Activated T-cell treated with anti-CD3 and anti-CD28 coated beads, Interleukin-2, amount 50 U/mL, for 48 hours (primary cell): ENCODE measurements at regions not wholly inside any gene's neighbourhood (a gene's known extent, or its start where the extent isn't known, plus 50 kb on each side); places are given as distances from the start of the nearest gene placed in this dataset.

ENCODE experiments used
- DNase-seq, 2 experiments: peaks; one replicate each; pipeline ENCODE4 v3.0.0-alpha.2; 2020

DNA sequence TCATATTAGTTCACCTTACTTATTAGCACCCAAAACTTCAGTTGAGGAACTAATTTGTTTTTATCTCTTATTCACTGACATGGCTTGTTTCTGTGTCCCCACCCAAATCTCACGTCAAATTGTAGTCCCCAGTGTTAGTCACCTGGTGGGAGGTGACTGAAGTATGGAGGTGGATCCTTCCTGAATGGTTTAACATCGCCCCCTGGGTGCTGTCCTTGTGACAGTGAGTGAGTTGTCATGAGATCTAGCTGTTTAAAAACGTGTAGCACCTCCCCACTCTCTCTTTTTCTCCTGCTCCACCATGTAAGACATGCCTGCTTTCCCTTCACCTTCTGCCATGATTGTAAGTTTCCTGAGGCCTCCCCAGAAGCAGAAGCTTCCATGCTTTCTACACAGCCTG, 75.0 kb upstream of the HECTD2 start:
- peak in 1 of 2 experiments; percentile 20 for DNase-seq

DNA sequence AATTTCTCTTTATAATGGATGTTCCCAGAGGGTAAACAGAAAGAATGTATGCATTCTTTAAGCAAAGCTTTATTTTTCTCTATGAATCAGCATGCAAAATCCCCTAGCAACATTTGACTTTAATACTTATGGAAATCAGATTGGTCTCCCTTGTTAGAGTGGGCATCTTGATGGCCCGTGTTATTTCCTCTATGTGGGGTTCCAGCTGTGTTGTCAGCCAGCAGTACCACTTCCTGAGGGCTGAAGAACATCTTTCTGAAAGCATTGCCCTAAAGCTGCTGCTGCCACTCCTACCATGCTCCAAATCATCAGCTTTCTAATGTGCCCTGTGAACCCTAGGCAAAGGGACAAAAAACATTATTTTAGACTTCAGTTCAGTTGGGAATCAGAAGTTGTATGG, 70.4 kb upstream of the HECTD2 start:
- no peak for DNase-seq

DNA sequence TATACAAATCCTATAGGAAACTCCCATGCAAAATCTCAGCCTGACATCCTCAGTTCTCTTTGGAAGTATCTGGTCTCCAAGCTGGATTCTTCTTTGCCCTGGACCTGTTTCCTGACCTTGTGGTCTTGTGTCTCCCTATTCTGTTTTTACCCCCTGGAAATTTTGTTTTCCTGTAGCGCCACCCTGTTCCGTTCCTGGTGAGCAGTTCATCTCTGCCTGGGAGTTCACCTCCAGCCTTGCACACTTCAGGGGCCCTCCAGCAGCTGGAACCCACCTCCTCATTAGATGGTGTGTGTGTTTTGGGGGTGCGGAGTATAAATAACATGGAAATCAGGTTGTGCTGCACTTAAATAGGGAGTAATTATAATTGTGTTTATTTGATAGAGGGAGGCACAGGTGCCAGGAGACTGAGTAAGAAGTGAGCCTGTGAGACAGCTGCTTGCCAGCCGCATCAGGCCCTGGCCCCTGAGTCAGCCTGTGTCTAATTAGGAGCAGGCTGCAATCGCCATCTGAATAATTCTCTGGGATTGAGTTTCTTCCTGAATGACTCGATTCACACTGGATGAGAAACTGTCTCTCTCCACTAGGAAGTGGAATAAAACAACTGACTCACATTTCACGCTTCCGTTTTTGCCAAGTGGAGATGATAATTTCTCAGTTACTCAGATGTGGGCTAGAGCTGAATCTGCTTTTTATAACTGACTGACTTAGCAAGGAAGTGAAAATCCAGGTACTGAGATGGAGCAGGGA, 69.4 kb upstream of the HECTD2 start:
- no peak for DNase-seq

DNA sequence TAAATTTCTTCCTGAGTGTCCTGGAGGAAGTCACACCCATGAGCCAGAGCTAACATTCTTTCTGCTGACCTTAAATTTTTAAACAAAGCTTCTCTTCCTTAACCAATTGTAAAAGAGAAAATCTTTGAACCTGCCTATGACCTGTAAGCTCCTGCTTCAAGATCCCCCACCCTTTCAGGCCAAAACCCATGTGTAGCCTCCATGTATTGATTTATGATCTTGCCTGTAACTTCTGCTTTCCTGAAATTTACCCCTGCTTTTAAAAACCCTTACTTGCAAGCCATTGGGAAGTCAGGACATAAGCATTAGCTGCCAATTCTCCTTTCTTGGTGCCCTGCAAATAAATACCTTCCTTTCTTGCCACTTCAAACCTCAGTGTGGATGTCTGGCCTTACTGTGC, 68.5 kb upstream of the HECTD2 start:
- DNase-seq = no peak

DNA sequence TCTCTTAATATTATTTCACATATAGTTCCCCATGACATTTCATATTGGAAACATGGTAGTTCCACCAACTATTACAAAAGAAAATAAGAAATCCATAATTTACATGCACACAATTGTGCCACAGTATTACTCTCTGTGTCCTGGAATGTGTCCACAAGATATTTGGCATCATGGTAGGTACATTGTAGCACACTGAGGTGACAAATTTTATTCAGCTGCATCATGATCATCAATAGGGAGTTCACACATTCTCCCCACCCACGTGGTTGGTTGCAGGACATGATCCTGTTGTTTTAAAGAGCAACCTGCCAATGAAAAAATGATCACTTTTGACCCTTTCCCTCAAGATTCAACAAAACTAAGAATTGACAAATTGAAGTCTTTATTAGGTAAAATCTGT, 67.1 kb upstream of the HECTD2 start:
- no peak for DNase-seq

DNA sequence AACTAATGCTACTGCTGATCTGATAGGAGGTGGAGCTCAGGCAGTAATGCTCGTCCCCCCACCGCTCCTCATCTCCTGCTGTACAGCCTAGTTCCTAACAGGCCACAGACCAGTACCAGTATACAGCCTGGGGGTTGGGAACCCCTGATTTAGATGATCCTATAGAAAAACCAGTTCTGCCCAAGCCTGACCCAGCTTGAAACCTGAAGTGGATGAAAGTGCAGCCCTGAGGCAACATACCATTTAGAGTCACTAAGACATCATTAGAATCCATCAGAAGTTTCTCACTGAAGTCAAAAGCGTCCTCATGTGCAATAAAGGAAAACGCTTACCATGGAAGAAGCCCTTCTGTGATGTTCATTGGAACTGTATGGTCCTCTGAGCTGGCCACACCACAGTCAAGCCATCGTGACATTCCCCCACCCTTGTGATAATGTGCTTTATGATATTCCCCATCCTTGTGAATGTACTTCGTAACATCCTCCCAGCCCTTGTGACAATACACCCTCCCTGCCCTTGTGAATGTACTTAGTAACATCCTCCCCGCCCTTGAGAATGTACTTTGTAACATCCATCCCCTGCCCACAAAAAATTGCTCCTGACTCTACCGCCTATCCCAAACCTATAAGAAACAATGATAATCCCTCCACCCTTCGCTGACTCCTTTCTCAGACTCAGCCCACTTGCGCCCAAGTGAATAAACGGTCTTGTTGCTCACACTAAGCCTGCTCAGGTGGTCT, 65.9 kb upstream of the HECTD2 start:
- no peak for DNase-seq

DNA sequence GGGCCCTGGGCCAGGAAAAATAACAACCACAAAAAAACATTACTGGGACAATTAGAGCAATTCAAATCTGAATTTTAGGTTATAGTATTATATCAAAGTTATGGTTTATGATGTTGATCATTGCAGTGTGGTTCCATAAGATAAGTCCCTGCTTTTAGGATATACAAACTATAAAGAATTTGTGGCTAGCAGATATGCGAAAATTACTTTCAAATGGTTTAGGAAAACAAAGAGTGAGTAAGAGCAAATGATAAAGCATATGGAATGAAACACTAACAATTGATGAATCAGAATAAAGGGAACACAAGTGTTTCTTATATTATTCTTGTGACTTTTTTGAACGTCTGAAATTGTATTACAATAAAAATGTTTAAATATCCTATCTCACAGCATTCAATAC, 64.4 kb upstream of the HECTD2 start:
- DNase-seq = no peak

DNA sequence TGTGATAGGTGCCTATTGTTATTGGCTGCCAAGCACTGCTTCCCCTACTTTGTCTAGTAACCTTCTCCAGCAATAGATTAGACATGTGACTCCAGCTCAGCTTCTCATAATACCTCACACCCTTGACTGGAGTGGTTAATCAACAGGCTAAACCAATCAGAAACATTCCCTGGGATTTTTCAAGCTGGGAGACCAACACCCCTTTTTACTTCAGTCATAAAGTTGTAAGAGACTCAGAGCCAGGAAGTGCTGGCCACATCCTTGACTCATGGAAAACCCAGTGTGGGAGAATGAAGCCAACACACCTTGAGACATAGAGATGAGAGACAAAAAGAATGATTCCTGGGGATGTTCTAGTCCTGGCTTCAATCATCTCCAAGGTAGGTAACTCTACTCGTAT, 62.6 kb upstream of the HECTD2 start:
- DNase-seq = no peak

DNA sequence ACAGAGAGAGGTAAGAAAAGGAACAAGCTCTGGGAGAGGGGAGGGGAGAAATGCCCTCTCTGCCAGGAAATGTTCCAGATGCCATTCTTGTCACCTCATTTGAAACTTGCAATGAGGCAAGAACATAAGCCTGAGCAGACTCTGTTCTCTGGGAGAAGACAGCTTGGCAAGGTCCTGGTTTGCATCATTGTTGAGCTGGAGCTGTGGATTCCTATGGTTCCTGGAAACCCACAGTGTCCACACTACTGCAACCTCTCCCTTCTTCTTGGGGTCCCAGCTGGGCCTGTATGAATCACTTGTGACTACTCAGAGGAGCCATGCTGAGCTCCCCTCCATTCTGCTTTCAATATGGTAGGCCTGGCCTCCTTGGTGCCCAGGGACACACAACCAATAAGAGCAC, 60.8 kb upstream of the HECTD2 start:
- no peak for DNase-seq

DNA sequence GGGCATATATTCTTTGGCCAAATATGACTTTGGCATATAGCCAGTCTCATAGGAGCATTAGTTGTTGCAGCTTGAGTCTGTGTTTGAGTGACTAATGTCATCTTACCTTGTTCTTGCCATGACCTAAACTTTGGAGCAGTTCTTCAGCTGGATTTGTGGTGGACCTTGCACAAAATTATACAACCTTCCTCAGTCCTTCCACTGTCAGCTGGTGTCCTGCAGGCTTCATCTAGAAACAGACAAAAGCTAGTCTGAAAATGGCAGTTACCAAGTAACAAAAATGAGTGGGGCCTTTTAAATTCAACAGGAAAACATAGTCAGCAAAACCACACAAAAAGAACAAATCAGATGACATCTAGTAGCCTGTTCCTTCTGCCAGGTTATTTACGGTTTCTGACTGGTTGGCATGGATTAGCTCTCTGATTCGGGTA, 59.5 kb upstream of the HECTD2 start:
- DNase-seq = no peak

DNA sequence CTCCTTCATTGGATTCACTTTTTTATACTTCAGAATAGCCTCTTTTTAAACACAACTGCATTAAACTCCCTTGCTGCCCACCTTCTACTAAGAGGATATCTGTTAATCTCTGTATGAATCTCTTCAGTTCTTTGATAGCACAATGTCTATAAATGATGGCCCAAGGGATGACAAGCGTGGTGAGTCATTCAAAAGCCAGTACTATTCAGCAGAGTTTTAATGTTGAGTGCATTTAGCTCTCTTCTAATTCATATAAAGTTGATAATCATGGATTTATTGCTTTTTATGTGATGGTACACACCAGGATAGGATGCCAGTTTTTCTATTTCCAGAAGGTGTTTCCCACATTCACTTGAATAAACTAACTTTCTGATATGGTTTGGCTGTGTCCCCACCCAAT, 57.4 kb upstream of the HECTD2 start:
- no peak for DNase-seq

DNA sequence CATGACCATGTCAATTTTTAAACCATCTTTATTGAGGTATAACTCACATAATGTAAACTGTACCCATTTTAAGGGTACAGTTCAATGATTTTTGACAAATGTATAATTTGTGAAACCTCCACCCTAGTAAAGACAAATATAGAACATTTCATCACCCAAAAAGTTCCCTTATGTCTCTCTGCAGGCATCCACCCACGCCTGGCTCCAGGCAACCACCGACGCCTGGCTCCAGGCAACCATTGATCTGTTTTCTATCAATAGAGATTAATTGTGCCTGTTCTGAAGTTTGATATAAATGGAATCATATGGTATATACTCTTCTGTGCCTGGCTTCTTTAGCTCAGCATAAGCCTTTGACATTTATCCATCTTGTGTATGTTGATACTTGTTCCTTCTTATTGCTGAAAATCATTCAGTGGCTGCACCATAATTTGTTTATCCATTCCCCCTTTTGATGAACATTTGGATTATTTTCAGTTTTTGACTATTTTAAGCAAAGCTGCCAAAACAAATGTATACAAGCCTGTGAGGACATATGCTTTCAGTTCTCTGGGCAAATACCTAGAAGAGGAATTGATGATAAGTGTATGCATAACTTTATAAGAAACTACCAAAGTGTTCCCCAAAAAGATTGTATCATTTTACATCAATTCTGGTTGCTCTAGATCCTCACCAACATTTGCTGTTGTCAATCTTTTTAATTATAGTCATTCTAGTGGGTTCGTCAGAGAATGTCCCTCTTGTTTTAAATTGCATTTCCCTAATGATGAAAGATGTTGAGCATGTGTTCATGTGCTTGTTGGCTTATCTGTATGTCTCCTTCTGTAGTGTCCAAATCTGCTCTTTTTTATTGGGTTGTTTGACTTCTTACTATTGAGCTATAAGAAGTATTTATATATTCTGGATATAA, 55.7 kb upstream of the HECTD2 start:
- DNase-seq = no peak

DNA sequence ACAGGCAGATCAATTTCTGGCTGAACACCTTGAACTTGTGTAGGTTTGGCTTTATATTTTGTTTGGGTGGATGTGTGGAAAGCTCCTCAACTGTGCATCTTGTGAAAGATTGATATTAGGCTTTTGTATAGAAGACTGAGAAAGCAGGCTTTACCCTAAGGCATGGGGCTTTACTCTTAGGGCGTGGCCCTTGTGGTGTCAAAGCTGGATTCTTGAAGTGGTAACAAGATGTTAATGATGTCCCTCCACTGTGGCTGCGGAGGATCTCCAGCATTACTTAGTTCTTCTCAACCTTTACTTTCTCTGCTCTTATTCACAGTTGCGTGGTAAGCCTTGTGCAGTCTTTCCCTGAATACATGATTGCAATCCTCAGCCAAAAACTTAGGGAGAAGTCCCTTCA, 54.1 kb upstream of the HECTD2 start:
- DNase-seq = no peak

DNA sequence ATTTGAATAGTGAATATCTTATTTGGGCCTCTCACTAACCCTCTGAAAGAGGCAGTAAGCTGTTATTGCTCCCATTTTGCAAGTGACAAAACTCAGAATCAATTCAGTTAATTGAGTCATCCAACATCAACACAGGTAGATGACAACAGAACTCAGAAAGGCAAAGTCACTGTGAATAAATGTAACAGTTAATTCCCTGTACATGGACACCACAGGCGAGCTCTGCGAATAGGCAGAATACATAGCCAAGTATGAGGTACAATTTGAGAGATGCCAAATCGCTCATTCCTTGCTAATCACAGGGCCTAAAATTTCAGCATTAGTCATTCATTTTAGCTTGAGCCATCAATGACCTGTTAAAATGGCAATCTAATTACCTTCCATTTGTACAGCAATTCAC, 52.6 kb upstream of the HECTD2 start:
- DNase-seq = no peak
